ENCODE measurements at regions not wholly inside any gene's neighbourhood (a gene's known extent, or its start where the extent isn't known, plus 50 kb on each side); places are given as distances from the start of the nearest gene placed in this dataset.
"Not testable (repeated sequence)": the region's sequence is repeated elsewhere in the genome, so short reads cannot be mapped to it uniquely, and the experiment has no call there.

GRCh38 chr4:85132570-85132969 is 166.1 kb upstream of the WDFY3 start:
- H3K27me3 Mint-ChIP-seq (ENCODE audit: insufficient read depth, unreplicated experiment) = no peaks in the 10 kb centered on the region
- Histone ChIP-seq H3K4me1 (peaks cover 11% of the 10 kb centered on the region), H3K27me3 (replicated peaks; ENCODE audit: control insufficient read depth, insufficient read depth, low read length) (no peaks in the 10 kb centered on the region), H3K36me3 (ENCODE audit: control insufficient read depth, insufficient read depth, low read length) (no peaks in the 10 kb centered on the region; the same call in 1 of the 2 replicates), H3K4me3 (ENCODE audit: low read depth, low read length) (no peak overlapping the region), H3K9me3 (no peaks in the 10 kb centered on the region)
- H3K36me3 Mint-ChIP-seq (ENCODE audit: insufficient read depth, unreplicated experiment) = no peaks in the 10 kb centered on the region
- no peak overlapping the region for H3K27ac Mint-ChIP-seq (ENCODE audit: unreplicated experiment)
- intact Hi-C loops (cut with micrococcal nuclease; ENCODE audit: unreplicated experiment) = no loop called here
- BruUV-seq (replicated peaks) = no TSS peak
- TF ChIP-seq CTCF (IDR thresholded peaks at IDR 0.05; ENCODE audit: insufficient read depth in 1 of 2, low read depth in 1 of 2, low read length in 1 of 2, severe bottlenecking in 1 of 2, unreplicated experiment in 1 of 2) = no peak
- POLR2A ChIA-PET = no interaction called here
- H3K4me1 Mint-ChIP-seq (ENCODE audit: low read depth, unreplicated experiment) = peaks cover 11% of the 10 kb centered on the region
- CTCF ChIA-PET = no interaction called here
- no peak for DNase-seq
- H3K4me3 Mint-ChIP-seq (ENCODE audit: unreplicated experiment) = no peak overlapping the region
- H3K9me3 Mint-ChIP-seq (ENCODE audit: unreplicated experiment) = peaks cover 14% of the 10 kb centered on the region

- H3K9me3 Mint-ChIP-seq (ENCODE audit: unreplicated experiment); DNase-seq; H3K27me3 Mint-ChIP-seq (ENCODE audit: insufficient read depth, unreplicated experiment); H3K9me3 ChIP-seq; H3K36me3 ChIP-seq (ENCODE audit: control insufficient read depth, insufficient read depth, low read length); H3K27me3 ChIP-seq (replicated peaks; ENCODE audit: control insufficient read depth, insufficient read depth, low read length); POLR2A ChIA-PET; H3K4me1 Mint-ChIP-seq (ENCODE audit: low read depth, unreplicated experiment); H3K27ac Mint-ChIP-seq (ENCODE audit: unreplicated experiment); H3K36me3 Mint-ChIP-seq (ENCODE audit: insufficient read depth, unreplicated experiment); BruUV-seq (replicated peaks); H3K4me3 Mint-ChIP-seq (ENCODE audit: unreplicated experiment); H3K4me3 ChIP-seq (ENCODE audit: low read depth, low read length); CTCF ChIA-PET; H3K4me1 ChIP-seq: not testable (repeated sequence)
- intact Hi-C loops (cut with micrococcal nuclease; ENCODE audit: unreplicated experiment) = loop anchor here (10.0 kb wide), 1 partner anchor 175 kb away; no protein-coding TSS in a partner anchor
These were observed 173.3 kb upstream of the WDFY3 start for GRCh38 chr4:85139749-85140148.

- Mint-ChIP-seq H3K4me3 (ENCODE audit: unreplicated experiment) (no peak overlapping the region), H3K36me3 (ENCODE audit: insufficient read depth, unreplicated experiment) (no peaks in the 10 kb centered on the region), H3K9me3 (ENCODE audit: unreplicated experiment) (no peaks in the 10 kb centered on the region), H3K27ac (ENCODE audit: unreplicated experiment) (no peak overlapping the region), H3K4me1 (ENCODE audit: low read depth, unreplicated experiment) (no peaks in the 10 kb centered on the region), H3K27me3 (ENCODE audit: insufficient read depth, unreplicated experiment) (peaks cover 8% of the 10 kb centered on the region)
- intact Hi-C loops (cut with micrococcal nuclease; ENCODE audit: unreplicated experiment) = loop anchor here (10.0 kb wide), 1 partner anchor 172 kb away; no protein-coding TSS in a partner anchor
- Histone ChIP-seq H3K4me3 (ENCODE audit: low read depth, low read length) (no peak overlapping the region), H3K27me3 (replicated peaks; ENCODE audit: control insufficient read depth, insufficient read depth, low read length) (no peaks in the 10 kb centered on the region), H3K9me3 (no peaks in the 10 kb centered on the region), H3K36me3 (ENCODE audit: control insufficient read depth, insufficient read depth, low read length) (no peaks in the 10 kb centered on the region), H3K4me1 (no peaks in the 10 kb centered on the region)
- BruUV-seq (replicated peaks) = no TSS peak
- POLR2A ChIA-PET = no interaction called here
- CTCF ChIA-PET = no interaction called here
- TF ChIP-seq CTCF (IDR thresholded peaks at IDR 0.05; ENCODE audit: insufficient read depth in 1 of 2, low read depth in 1 of 2, low read length in 1 of 2, severe bottlenecking in 1 of 2, unreplicated experiment in 1 of 2) = no peak
- no peak for DNase-seq
These were observed 176.0 kb upstream of the WDFY3 start for GRCh38 chr4:85142451-85142850.

Measured in Caco-2 (cell line).